DMS 273 (cell line): ENCODE measurements at regions not wholly inside any gene's neighbourhood (a gene's known extent, or its start where the extent isn't known, plus 50 kb on each side); places are given as distances from the start of the nearest gene placed in this dataset.

Experiments
- DNase-seq: peaks from one replicate; lab custom pipeline; 2025; ENCODE audit not compliant: unreplicated experiment; lab: John Stamatoyannopoulos, UW

- DNase-seq, result no peak
Observed at GRCh38 chr5:61821561-61821960, 484.4 kb upstream of the KIF2A start.

DNA sequence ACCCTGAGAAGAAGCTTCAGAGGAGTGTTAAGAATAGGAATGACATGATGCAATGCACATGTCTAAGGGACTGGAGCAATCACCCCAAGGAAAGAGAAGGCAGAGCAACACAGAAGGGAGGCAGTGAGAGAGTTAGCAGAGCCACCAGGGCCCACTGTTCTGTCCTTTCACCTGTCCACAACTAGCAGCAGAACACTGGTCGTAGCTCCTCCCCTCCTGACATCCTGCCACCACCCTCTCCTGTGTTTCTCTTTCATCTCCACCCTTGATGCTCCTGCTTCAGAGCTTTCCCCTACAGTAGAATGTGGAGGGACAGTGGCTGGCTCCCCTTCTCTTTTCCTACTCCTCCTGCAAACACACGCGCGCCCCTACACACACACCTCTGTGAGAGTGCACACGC is 483.4 kb upstream of the KIF2A start:
- DNase-seq, result no peak

DNA sequence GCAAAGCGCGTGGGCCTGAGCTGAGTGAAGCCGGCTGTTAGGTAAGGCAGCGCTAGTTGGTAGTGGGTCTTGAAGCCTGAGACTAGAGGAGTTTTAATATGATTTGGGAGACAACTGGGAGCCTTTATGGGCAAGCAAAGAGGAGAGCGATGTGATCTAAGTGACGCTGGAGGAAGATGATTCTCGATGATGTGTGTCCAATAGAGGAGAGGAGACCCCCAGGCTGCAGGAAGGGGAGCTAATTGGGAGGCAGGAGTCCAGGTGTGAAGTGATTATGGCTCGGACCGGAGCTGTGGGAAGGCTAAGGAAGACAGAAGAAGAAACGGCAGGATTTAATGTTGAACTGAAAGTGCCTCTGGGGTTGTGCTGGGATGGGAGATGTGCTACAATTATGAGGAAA is 482.9 kb upstream of the KIF2A start:
- DNase-seq, result no peak

DNA sequence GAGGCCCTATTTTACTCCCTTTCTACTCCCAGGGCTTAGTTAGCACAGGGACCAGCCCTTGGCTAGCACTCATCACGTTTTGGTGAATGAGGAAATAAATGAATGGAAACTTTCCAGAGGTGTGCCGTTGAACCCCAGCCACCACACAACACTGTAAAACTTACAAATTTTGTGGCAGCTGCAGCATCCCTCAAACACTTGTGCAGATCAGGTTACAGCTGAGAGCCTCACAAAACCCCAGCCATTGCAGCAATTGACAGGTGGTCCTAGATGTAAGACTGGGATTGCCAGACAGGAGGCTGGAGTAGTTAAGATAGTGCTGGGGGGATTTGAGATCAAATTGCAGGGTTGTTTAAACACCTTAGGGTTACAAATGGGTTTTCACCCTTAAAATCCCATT is 482.2 kb upstream of the KIF2A start:
- DNase-seq, result peak; percentile 87

GRCh38 chr5:61824396-61824795 is 481.6 kb upstream of the KIF2A start:
- DNase-seq, result no peak

DNA sequence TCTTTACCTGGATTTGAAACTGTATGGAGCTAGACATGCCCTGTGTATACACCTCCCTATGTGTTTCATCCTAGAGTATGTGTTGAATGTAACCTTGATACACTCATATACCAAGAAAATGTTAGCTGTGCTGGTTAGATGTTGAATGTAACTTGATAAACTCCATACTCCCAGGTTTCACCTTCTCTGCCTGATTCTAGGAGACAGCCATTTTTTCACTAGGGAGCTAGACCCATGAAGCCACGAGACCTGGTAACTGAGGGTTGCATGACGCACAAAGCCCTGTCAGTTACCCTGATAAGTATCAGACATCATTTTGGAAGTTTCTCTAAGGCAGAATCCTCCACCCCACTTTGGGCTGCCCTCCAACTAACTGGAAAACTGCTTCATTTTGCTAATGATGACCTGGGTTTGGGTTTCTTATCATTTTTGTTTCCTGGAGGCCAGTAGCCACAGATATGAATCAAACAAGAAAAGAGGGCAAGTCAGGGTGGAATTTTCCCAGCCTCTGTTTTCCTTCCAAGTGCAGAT is 478.5 kb upstream of the KIF2A start:
- no peak for DNase-seq

DNA sequence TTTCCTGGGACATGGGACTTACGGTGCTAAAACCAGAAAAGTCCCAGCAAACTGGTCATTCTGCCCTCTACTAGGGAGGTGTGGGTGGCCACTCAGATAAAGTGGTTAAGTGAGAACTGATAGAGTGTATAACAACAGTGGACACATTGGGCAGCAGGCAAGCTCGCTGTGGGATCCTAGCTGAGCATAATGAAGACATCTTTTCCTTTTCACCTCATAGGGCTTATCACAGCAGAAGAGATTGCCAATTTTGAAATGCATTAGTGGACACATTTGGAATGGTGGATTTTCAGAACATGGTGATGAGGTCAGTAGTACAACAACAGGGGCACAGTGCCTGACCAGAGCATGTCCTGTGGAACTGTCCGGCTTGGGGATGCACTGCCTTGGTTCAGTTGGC is 477.1 kb upstream of the KIF2A start:
- DNase-seq, result no peak

DNA sequence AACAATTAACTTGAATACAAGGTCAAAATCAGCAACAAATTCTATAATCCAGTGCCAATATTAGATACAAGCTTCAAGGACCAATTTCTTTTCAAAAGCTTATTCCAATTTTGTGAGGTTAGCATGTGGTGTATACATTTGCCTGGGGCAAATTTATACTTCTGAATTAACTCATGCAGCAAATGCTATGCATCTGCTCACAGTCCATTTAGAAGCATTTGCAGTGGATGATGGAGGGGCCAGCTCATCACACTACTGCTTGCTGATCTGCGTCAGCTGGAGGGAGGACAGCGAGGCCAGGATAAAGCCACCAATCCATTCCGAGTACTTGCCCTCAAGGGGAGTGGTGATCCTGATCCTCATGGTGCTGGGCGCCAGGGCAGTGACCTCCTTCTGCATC is 474.3 kb upstream of the KIF2A start:
- DNase-seq, result no peak

GRCh38 chr5:61837788-61838187 is 468.2 kb upstream of the KIF2A start:
- no peak for DNase-seq

DNA sequence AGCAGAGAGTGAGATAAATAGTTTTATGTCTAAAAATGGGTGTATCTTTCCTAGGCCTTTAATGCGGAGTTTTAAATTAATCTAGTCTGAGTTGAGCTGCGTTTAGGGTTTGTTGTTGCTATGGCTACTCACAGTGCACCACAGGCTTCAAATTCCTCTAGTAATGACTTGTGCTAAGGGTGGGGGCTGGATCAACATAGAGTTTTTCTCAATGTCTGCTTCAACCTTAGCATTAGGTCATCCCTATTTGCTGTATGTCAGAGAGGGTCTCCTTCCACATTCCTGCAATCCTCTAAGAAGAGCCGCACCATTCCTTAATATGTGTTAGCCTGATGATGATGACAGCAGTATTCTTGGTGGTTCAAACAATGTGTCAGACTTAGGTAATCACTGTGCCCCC is 465.6 kb upstream of the KIF2A start:
- DNase-seq, result no peak

DNA sequence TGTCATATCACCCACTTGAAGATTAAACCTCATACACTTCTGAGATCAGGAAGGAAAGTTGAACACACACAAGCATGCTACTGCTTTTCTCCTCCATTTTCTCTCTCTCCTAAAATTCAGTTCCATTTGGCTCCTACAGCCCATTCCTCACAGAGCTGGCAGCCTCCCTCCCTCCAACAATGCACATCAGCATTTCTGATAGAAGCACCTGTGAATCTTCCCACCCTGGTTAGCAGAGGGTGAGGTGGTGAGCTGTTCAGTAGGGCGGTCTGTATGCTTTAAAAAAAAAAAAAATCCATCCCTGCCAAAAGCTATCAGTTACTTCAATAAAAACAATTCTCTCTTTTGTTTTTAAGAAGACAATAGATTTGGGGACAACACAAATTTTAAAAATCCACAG is 463.2 kb upstream of the KIF2A start:
- DNase-seq, result no peak

GRCh38 chr5:61850696-61851095 is 455.3 kb upstream of the KIF2A start:
- no peak for DNase-seq

DNA sequence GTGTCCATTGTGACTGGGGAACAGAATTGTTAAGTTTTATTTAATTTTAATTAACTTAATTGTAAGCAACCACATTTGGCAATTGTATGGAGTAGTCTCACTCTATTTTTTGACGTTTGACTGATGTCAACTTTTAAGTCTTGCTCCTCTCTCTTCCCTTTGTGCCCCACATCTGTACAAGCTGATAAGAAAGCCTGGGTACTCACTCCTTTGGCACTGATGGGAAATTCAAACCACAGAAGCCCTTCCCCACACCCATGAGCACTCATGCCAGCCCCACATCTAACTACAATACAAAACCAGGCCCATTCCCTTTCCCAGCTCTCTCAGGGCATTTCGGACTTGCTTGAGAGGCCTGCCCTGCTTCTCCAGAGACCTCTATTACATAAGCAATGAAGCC is 451.5 kb upstream of the KIF2A start:
- DNase-seq, result no peak

DNA sequence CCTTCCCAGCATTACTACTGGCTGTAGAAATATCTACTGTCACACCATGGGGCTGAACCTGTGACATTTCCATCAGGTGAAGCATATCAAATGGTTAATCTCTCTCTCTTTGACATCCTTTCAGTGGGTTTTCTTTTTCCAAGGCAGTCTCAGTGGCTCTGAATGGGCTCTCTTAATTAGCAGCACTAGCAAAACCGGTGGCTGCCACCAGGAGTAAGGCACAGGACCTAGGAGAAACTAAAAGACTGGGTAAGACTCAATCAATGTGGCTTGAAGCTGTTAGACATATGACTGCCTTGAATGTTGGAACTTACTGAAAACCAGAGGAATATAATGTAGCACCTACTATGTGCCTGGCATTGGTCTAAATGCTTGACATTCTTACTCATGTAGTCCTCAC is 445.0 kb upstream of the KIF2A start:
- DNase-seq, result no peak

- DNase-seq, result no peak
Observed at GRCh38 chr5:61866930-61867329, 439.1 kb upstream of the KIF2A start.

GRCh38 chr5:61869333-61869732 is 436.7 kb upstream of the KIF2A start:
- no peak for DNase-seq

DNA sequence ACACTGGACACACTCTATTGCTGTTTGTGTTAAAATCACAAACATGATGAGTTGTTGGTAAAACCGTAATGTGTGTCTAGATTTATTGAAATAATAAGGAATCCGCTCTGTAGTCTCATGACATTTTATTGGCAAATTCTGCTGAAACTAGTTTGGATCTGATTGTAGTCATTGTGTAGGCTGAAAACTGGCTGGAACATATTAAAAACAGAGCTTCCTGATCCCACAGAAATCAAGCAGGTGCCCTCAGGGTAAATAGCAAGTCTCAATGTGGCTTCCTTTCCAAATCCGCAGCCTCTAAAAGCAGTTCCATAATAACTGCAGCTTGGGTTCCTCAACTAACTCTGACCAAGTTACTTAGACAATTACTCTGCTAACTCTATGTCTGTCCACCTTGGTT is 427.5 kb upstream of the KIF2A start:
- no peak for DNase-seq

- DNase-seq, result no peak
Observed at GRCh38 chr5:61881821-61882487, 424.1 kb upstream of the KIF2A start.

GRCh38 chr5:61882901-61883500 is 423.0 kb upstream of the KIF2A start:
- DNase-seq, result no peak

GRCh38 chr5:61884252-61884855 is 421.7 kb upstream of the KIF2A start:
- no peak for DNase-seq

DNA sequence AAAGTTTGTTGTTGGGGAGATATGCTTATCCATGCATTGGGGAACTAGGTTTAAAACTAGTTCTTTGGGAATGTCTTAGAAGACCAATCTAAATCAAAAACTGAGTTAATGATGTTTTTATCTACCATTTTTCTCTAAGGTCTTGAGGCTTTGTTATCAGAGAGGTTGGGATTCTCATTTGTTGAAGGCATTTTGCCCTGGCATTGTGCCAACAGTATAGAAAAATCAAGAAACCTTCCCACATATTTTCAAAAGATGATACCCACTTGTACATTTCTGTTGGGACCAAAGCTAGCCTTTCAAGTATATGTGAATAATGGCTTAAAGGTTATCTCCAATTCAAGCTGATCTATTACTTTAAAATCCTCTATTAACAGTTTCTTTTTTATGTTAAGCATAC is 419.8 kb upstream of the KIF2A start:
- no peak for DNase-seq

- no peak for DNase-seq
Observed at GRCh38 chr5:61887271-61887670, 418.7 kb upstream of the KIF2A start.

DNA sequence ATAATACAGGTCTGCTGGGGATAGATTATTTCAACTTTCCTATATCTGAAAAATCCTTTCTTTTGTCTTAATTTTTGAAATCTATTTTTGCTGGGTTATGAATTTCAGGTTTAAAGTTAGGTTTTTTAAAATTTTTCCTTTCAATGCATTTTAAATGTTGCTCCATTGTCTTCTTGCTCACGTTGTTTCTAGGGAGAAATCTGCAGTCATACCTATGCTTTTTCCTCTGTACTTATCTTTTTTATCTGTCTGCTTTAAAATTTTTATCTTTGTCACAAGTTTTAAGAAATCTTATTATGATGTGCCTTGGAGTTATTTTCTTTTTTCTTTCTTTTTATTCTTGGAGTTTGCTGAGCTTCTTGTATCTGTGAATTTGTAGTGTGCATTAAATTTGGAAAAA is 412.0 kb upstream of the KIF2A start:
- no peak for DNase-seq
